ENCODE measurements at regions not wholly inside any gene's neighbourhood (a gene's known extent, or its start where the extent isn't known, plus 50 kb on each side); places are given as distances from the start of the nearest gene placed in this dataset.

GRCh38 chr5:125175348-125176004 is 429.0 kb upstream of the ZNF608 start:
- Histone ChIP-seq H3K9me3 (ENCODE audit: control insufficient read depth in 4 of 4, low read length in 3 of 4) (no peaks in the 10 kb centered on the region), H3K4me1 (ENCODE audit: control insufficient read depth in 4 of 4, insufficient read depth in 4 of 4, low read length in 3 of 4) (no peaks in the 10 kb centered on the region), H3K27ac (ENCODE audit: low read depth in 1 of 2, low read length in 2 of 2) (no peak overlapping the region), H3K27me3 (ENCODE audit: control insufficient read depth in 4 of 4, insufficient read depth in 4 of 4, low read length in 3 of 4) (no peaks in the 10 kb centered on the region), H3K9ac (ENCODE audit: low read depth in 1 of 2, low read length in 2 of 2) (no peak overlapping the region), H3K4me3 (ENCODE audit: low read depth in 1 of 3, low read length in 3 of 3) (no peak overlapping the region), H3K36me3 (ENCODE audit: control insufficient read depth in 4 of 4, insufficient read depth in 3 of 4, low read depth in 1 of 4, low read length in 3 of 4) (no peaks in the 10 kb centered on the region)
- TF ChIP-seq SP1 (IDR thresholded peaks at IDR 0.05) (no peak), EGR1 (IDR thresholded peaks at IDR 0.05; ENCODE audit: low read depth in 2 of 2) (no peak), FOXA2 (IDR thresholded peaks at IDR 0.05) (no peak), HNF4A (conservative IDR thresholded peaks at IDR 0.05) (no peak)
- no peak for DNase-seq (ENCODE audit: low spot score)
- WGBS, result 66% methylated on average over 4 of the region's 4 CpGs

GRCh38 chr5:125176005-125176390 is 429.6 kb upstream of the ZNF608 start:
- no peaks in the 10 kb centered on the region for H3K4me1 ChIP-seq (ENCODE audit: control insufficient read depth in 4 of 4, insufficient read depth in 4 of 4, low read length in 3 of 4)
- no peaks in the 10 kb centered on the region for H3K27me3 ChIP-seq (ENCODE audit: control insufficient read depth in 4 of 4, insufficient read depth in 4 of 4, low read length in 3 of 4)
- no peak overlapping the region for H3K4me3 ChIP-seq (ENCODE audit: low read depth in 1 of 3, low read length in 3 of 3)
- 76% methylated on average over 2 of the region's 2 CpGs for WGBS
- DNase-seq (ENCODE audit: low spot score), result no peak
- TF ChIP-seq YY1 (IDR thresholded peaks at IDR 0.05) (no peak), NR2F2 (IDR thresholded peaks at IDR 0.05) (no peak), EGR1 (IDR thresholded peaks at IDR 0.05; ENCODE audit: low read depth in 2 of 2) (no peak), ZBTB33 (IDR thresholded peaks at IDR 0.05) (no peak), RAD21 (IDR thresholded peaks at IDR 0.05) (no peak), HNF4G (IDR thresholded peaks at IDR 0.05) (no peak), FOXA2 (IDR thresholded peaks at IDR 0.05) (no peak), REST (IDR thresholded peaks at IDR 0.05) (no peak), ATF3 (IDR thresholded peaks at IDR 0.05) (no peak), CTCF (IDR thresholded peaks at IDR 0.05; ENCODE audit: low read depth, low read length, missing input control) (no peak), SP1 (IDR thresholded peaks at IDR 0.05) (no peak), HNF4A (conservative IDR thresholded peaks at IDR 0.05) (no peak), TAF1 (conservative IDR thresholded peaks at IDR 0.05) (no peak), FOXA1 (IDR thresholded peaks at IDR 0.05) (no peak)
- H3K9ac ChIP-seq (ENCODE audit: low read depth in 1 of 2, low read length in 2 of 2), result no peak overlapping the region
- H3K27ac ChIP-seq (ENCODE audit: low read depth in 1 of 2, low read length in 2 of 2), result no peak overlapping the region
- H3K36me3 ChIP-seq (ENCODE audit: control insufficient read depth in 4 of 4, insufficient read depth in 3 of 4, low read depth in 1 of 4, low read length in 3 of 4), result no peaks in the 10 kb centered on the region
- H3K9me3 ChIP-seq (ENCODE audit: control insufficient read depth in 4 of 4, low read length in 3 of 4), result no peaks in the 10 kb centered on the region

Data from liver (tissue), 8 donors.